CD4-positive, CD25-positive, alpha-beta regulatory T cell (primary cell): ENCODE measurements at regions not wholly inside any gene's neighbourhood (a gene's known extent, or its start where the extent isn't known, plus 50 kb on each side); places are given as distances from the start of the nearest gene placed in this dataset.

Source experiments
- ATAC-seq, 2 donors: fragments of 150-1000 bp; cut with Tn5 transposase; one replicate each; pipeline ENCODE4 v1.10.0; 2021; ENCODE audit warnings: low read depth in 2 of 2, moderate number of reproducible peaks in 2 of 2, moderate library complexity in 1 of 2
- DNase-seq, 3 donors: peaks; one replicate each; pipeline versions ENCODE4 v3.0.0 to v3.0.0-alpha.2; 2012 to 2022; ENCODE audit warnings: mixed read lengths in 1 of 3
- H3K27ac ChIP-seq: one replicate; pipeline ENCODE4 v1.7.0; 2013; ENCODE audit warnings: mild to moderate bottlenecking, low read length; ENCODE audit not compliant: insufficient read depth, poor library complexity, severe bottlenecking
- H3K27me3 ChIP-seq: one replicate; pipeline ENCODE4 v1.7.0; 2013; ENCODE audit warnings: low read length; ENCODE audit not compliant: control insufficient read depth, insufficient read depth
- H3K36me3 ChIP-seq: one replicate; pipeline ENCODE4 v1.7.0; 2013; ENCODE audit warnings: mild to moderate bottlenecking, low read length, moderate library complexity; ENCODE audit not compliant: control insufficient read depth, insufficient read depth
- H3K4me1 ChIP-seq: 2 replicates; pipeline ENCODE4 v1.7.0; 2013; ENCODE audit warnings: mild to moderate bottlenecking, low read length; ENCODE audit not compliant: insufficient read depth, control insufficient read depth, poor library complexity, severe bottlenecking
- H3K4me3 ChIP-seq: one replicate; pipeline ENCODE4 v1.7.0; 2013; ENCODE audit warnings: low read depth, mild to moderate bottlenecking, low read length, moderate library complexity
- H3K9me3 ChIP-seq, 2 experiments: 1 replicate in 1 of 2; 2 replicates in 1 of 2; pipeline ENCODE4 v1.7.0; 2013; ENCODE audit warnings: low read length in 2 of 2, mild to moderate bottlenecking in 1 of 2, moderate library complexity in 1 of 2; ENCODE audit not compliant: control insufficient read depth in 2 of 2
- H3K27ac Mint-ChIP-seq, 3 donors: one replicate each; pipeline ENCODE4 v1.8.0; 2020 to 2022; ENCODE audit warnings: mild to moderate bottlenecking in 3 of 3, mixed read lengths in 3 of 3, moderate library complexity in 2 of 3
- H3K27me3 Mint-ChIP-seq: one replicate; pipeline ENCODE4 v1.8.0; 2022; ENCODE audit warnings: mild to moderate bottlenecking, mixed read lengths
- H3K36me3 Mint-ChIP-seq: one replicate; pipeline ENCODE4 v1.8.0; 2020; ENCODE audit warnings: mixed read lengths
- H3K4me1 Mint-ChIP-seq, 4 donors: one replicate each; pipeline ENCODE4 v1.8.0; 2020 to 2022; ENCODE audit warnings: mixed read lengths in 4 of 4, mild to moderate bottlenecking in 1 of 4
- H3K4me3 Mint-ChIP-seq, 4 donors: one replicate each; pipeline ENCODE4 v1.8.0; 2020 to 2022; ENCODE audit warnings: mild to moderate bottlenecking in 4 of 4, mixed read lengths in 4 of 4, moderate library complexity in 3 of 4
- H3K9me3 Mint-ChIP-seq, 7 donors: one replicate each; pipeline ENCODE4 v1.8.0; 2020 to 2022; ENCODE audit warnings: mixed read lengths in 7 of 7, mild to moderate bottlenecking in 3 of 7, moderate library complexity in 2 of 7

DNA sequence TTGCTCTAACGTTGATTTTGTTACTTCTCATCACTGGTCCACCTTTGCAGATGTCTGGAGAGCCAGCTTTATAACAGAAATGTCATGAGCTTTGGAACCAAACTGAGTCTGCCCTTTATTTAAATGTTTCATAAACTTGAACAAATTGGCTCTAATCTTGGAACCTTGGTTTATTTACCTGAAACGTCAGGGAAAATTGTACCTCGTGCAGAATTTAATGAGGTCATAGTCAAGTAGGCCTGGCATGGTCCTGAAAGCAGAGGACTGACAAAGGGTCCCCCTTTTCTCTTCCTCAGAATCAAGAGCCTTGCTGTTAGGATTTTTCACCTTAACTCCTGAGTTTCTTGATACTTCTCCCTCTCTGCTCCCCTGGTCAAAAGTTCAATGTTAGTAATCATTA, 828.0 kb downstream of the GRID1 start:
- Histone ChIP-seq H3K27me3 (no peaks in the 10 kb centered on the region), H3K9me3 (peaks cover 0 to 4% of the 10 kb centered on the region in 2 experiments), H3K4me1 (no peaks in the 10 kb centered on the region), H3K36me3 (no peaks in the 10 kb centered on the region), H3K4me3 (no peak overlapping the region), H3K27ac (no peak overlapping the region)
- no peaks in the 10 kb centered on the region for H3K36me3 Mint-ChIP-seq
- no peaks in the 10 kb centered on the region for H3K4me1 Mint-ChIP-seq
- DNase-seq, result no peak
- no peak overlapping the region for H3K27ac Mint-ChIP-seq
- peaks cover 4% of the 10 kb centered on the region for H3K27me3 Mint-ChIP-seq
- peaks cover 0 to 2% (median 0%) of the 10 kb centered on the region in 7 donors for H3K9me3 Mint-ChIP-seq
- no peak overlapping the region for H3K4me3 Mint-ChIP-seq
- no peak for ATAC-seq

- H3K9me3 Mint-ChIP-seq, result peaks cover 0 to 4% (median 0%) of the 10 kb centered on the region in 7 donors
- Histone ChIP-seq H3K27me3 (no peaks in the 10 kb centered on the region), H3K27ac (no peak overlapping the region), H3K4me3 (no peak overlapping the region), H3K36me3 (no peaks in the 10 kb centered on the region), H3K9me3 (no peaks in the 10 kb centered on the region), H3K4me1 (no peaks in the 10 kb centered on the region)
- no peak overlapping the region for H3K27ac Mint-ChIP-seq
- H3K4me1 Mint-ChIP-seq, result no peaks in the 10 kb centered on the region
- no peak for ATAC-seq
- peaks cover 1% of the 10 kb centered on the region for H3K27me3 Mint-ChIP-seq
- no peak overlapping the region for H3K4me3 Mint-ChIP-seq
- no peak for DNase-seq
- no peaks in the 10 kb centered on the region for H3K36me3 Mint-ChIP-seq
Measured at GRCh38 chr10:85542152-85542551, 824.4 kb downstream of the GRID1 start.

DNA sequence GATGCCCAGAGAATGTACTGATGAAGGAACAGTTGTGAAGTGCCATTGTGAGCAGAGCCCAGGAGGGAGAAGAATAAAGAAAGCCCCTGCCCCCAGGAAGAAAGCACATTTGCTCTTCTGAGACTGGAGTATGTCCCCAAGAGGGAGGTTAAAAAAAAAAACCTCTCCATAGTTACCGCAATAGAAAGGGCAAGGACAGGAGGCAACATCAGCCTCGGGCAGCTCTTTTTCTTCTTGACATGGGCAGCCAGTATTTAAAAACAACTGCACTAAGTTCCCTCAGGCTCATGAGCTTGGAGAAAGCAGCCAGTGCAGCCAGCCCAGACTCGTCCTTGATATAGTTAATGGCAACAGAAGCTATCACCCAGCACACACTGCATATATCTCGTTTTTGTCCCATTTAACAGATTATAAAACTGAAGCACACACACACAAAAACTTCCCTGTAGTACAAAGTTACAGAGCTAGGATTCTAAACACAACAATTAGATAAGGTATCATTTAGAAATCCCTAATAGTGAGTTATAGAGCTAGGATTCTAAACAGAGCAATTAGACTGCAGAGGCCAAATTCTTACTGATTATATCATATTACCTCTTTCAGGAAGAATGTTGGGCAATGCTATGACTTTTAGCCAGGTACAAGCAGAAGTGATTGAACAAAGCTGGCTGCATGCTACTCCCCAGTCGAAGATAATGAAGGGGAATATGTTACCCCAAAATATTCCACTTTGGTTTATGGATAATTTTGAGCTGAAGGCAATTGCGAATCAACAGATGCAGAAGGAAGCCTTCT, 823.5 kb downstream of the GRID1 start:
- no peak overlapping the region for H3K4me3 ChIP-seq
- no peak overlapping the region for H3K27ac ChIP-seq
- H3K9me3 Mint-ChIP-seq, result peaks cover 0 to 4% (median 0%) of the 10 kb centered on the region in 7 donors
- DNase-seq, result no peak
- no peaks in the 10 kb centered on the region for H3K36me3 Mint-ChIP-seq
- H3K36me3 ChIP-seq, result no peaks in the 10 kb centered on the region
- peaks cover 0 to 2% (median 0%) of the 10 kb centered on the region in 4 donors for H3K4me1 Mint-ChIP-seq
- no peaks in the 10 kb centered on the region for H3K9me3 ChIP-seq
- H3K27ac Mint-ChIP-seq, result no peak overlapping the region
- no peak for ATAC-seq
- H3K4me1 ChIP-seq, result no peaks in the 10 kb centered on the region
- no peak overlapping the region for H3K4me3 Mint-ChIP-seq
- H3K27me3 Mint-ChIP-seq, result peaks cover 4% of the 10 kb centered on the region
- H3K27me3 ChIP-seq, result no peaks in the 10 kb centered on the region

- H3K4me1 ChIP-seq, result no peaks in the 10 kb centered on the region
- H3K4me3 ChIP-seq, result no peak overlapping the region
- no peaks in the 10 kb centered on the region for H3K36me3 ChIP-seq
- no peak overlapping the region for H3K27ac ChIP-seq
- Mint-ChIP-seq H3K9me3 (peaks cover 0 to 4% (median 0%) of the 10 kb centered on the region in 7 donors), H3K4me3 (no peak overlapping the region), H3K27me3 (peaks cover 6% of the 10 kb centered on the region), H3K36me3 (no peaks in the 10 kb centered on the region), H3K4me1 (peaks cover 0 to 4% (median 0%) of the 10 kb centered on the region in 4 donors), H3K27ac (no peak overlapping the region)
- H3K27me3 ChIP-seq, result no peaks in the 10 kb centered on the region
- DNase-seq (no peak), ATAC-seq (no peak)
- no peaks in the 10 kb centered on the region for H3K9me3 ChIP-seq
Measured at GRCh38 chr10:85544956-85545355, 821.6 kb downstream of the GRID1 start.

DNA sequence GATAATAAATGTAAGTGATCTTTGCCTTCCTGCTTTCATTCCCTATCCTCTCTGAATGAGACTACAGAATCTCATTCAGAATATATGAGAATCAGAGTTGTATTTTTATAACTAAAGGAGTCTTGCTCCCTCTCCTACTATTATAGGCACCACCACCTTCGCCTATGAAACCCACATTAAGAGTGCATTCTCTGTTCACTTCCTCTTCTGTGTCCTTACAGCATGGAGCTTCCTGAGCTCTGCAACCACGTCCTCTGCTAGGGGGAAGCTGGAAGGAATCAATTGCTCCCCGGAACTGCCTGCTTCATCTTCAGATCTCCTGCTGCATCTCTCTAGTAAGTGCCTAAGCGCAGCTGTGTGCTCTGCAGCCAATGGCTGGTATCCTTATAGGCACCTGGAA, 820.7 kb downstream of the GRID1 start:
- H3K9me3 ChIP-seq, result no peaks in the 10 kb centered on the region
- Mint-ChIP-seq H3K36me3 (no peaks in the 10 kb centered on the region), H3K27me3 (peaks cover 6% of the 10 kb centered on the region), H3K9me3 (peaks cover 0 to 4% (median 0%) of the 10 kb centered on the region in 7 donors), H3K27ac (no peak overlapping the region), H3K4me3 (no peak overlapping the region), H3K4me1 (peaks cover 0 to 4% (median 0%) of the 10 kb centered on the region in 4 donors)
- no peak overlapping the region for H3K27ac ChIP-seq
- no peaks in the 10 kb centered on the region for H3K4me1 ChIP-seq
- no peak for ATAC-seq
- no peaks in the 10 kb centered on the region for H3K36me3 ChIP-seq
- DNase-seq, result no peak
- H3K27me3 ChIP-seq, result no peaks in the 10 kb centered on the region
- H3K4me3 ChIP-seq, result no peak overlapping the region

DNA sequence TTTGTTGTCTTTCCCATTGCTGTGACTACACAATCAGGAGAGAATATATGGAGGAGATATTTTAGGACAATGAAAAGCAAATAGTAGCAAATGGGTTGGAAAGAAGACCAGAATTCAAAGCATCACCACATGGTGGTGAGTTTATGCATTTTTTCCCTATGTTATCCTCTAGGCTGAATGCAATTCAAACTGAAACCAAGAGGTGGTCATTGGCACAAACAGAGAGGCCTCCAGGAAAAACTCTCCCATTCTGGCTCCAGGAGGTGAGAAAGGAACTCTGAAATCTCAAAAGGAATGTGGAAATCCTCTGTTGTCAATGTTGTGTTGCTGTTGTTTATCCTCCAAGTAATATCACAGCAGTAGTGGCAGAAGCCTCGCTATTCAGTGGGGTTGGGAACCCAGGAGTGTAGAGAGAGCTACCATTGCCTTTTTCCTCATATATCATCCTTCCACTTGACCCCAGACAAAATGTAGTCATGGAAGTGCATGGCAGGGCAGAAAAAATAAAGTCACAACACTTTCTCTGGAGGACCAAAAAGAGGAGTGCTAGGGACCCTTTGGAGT, 819.1 kb downstream of the GRID1 start:
- H3K4me1 Mint-ChIP-seq, result peaks cover 0 to 4% (median 0%) of the 10 kb centered on the region in 4 donors
- no peaks in the 10 kb centered on the region for H3K36me3 Mint-ChIP-seq
- no peak overlapping the region for H3K4me3 Mint-ChIP-seq

GRCh38 chr10:85548034-85548433, 818.6 kb downstream of the GRID1 start:
- peaks cover 15% of the 10 kb centered on the region for H3K27me3 Mint-ChIP-seq
- peaks cover 0 to 4% (median 0%) of the 10 kb centered on the region in 7 donors for H3K9me3 Mint-ChIP-seq
- peaks cover 0 to 4% (median 0%) of the 10 kb centered on the region in 4 donors for H3K4me1 Mint-ChIP-seq
- H3K27ac Mint-ChIP-seq, result no peak overlapping the region
- Histone ChIP-seq H3K27me3 (no peaks in the 10 kb centered on the region), H3K27ac (no peak overlapping the region), H3K36me3 (no peaks in the 10 kb centered on the region), H3K9me3 (no peaks in the 10 kb centered on the region), H3K4me3 (no peak overlapping the region), H3K4me1 (no peaks in the 10 kb centered on the region)
- peak in 2 of 3 donors; percentile 28 to 37 for DNase-seq
- ATAC-seq, result no peak
- H3K36me3 Mint-ChIP-seq, result no peaks in the 10 kb centered on the region
- H3K4me3 Mint-ChIP-seq, result no peak overlapping the region

More for the DNA sequence above, 819.1 kb downstream of the GRID1 start:
- Histone ChIP-seq H3K36me3 (no peaks in the 10 kb centered on the region), H3K9me3 (no peaks in the 10 kb centered on the region), H3K4me1 (no peaks in the 10 kb centered on the region), H3K27me3 (no peaks in the 10 kb centered on the region), H3K4me3 (no peak overlapping the region), H3K27ac (no peak overlapping the region)
- Mint-ChIP-seq H3K9me3 (peaks cover 0 to 4% (median 0%) of the 10 kb centered on the region in 7 donors), H3K27me3 (peaks cover 15% of the 10 kb centered on the region), H3K27ac (no peak overlapping the region)
- DNase-seq (no peak), ATAC-seq (no peak)
